Posterior cingulate gyrus (tissue), 11 donors: ENCODE measurements at regions not wholly inside any gene's neighbourhood (a gene's known extent, or its start where the extent isn't known, plus 50 kb on each side); places are given as distances from the start of the nearest gene placed in this dataset.
A peak's percentile ranks its signal among the peaks of the same experiment; 100 is the strongest.
"Not testable (repeated sequence)": the region's sequence is repeated elsewhere in the genome, so short reads cannot be mapped to it uniquely, and the experiment has no call there.

Source experiments
- DNase-seq, 10 donors: peaks; one replicate each; pipeline versions ENCODE4 v3.0.0 to v3.0.0-alpha.2; 2020 to 2021; ENCODE audit warnings: mixed read lengths in 3 of 10
- intact Hi-C: fragments of 100-400 bp; cut with DNase I; formaldehyde crosslinking; loops from one replicate; pipeline ENCODE4 v1.15.1; 2023

- intact Hi-C loops, DNase-seq: not testable (repeated sequence)
These were observed 158.0 kb upstream of the LMNTD1 start for GRCh38 chr12:25710938-25711605.

GRCh38 chr12:25712169-25712568 is 159.1 kb upstream of the LMNTD1 start:
- intact Hi-C loops, result no loop called here
- DNase-seq, result no peak

GRCh38 chr12:25713264-25713663 is 160.2 kb upstream of the LMNTD1 start:
- no peak for DNase-seq
- intact Hi-C loops, result no loop called here

- intact Hi-C loops, result no loop called here
- DNase-seq, result no peak
These were observed 161.3 kb upstream of the LMNTD1 start for GRCh38 chr12:25714198-25714984.

GRCh38 chr12:25715102-25715501 is 162.0 kb upstream of the LMNTD1 start:
- DNase-seq, result no peak
- intact Hi-C loops, result no loop called here

GRCh38 chr12:25716842-25717241 is 163.8 kb upstream of the LMNTD1 start:
- intact Hi-C loops, result no loop called here
- no peak for DNase-seq

GRCh38 chr12:25717552-25717951 is 164.5 kb upstream of the LMNTD1 start:
- DNase-seq, result no peak
- intact Hi-C loops, result no loop called here

- no peak for DNase-seq
- intact Hi-C loops, result no loop called here
These were observed 165.1 kb upstream of the LMNTD1 start for GRCh38 chr12:25718081-25718731.

GRCh38 chr12:25719505-25719904 is 166.4 kb upstream of the LMNTD1 start:
- no peak for DNase-seq
- intact Hi-C loops, result no loop called here

GRCh38 chr12:25723336-25723735 is 170.3 kb upstream of the LMNTD1 start:
- intact Hi-C loops, result no loop called here
- peak in 1 of 10 donors; percentile 10 for DNase-seq

GRCh38 chr12:25723921-25724491 is 170.9 kb upstream of the LMNTD1 start:
- no peak for DNase-seq
- intact Hi-C loops, result no loop called here

GRCh38 chr12:25725470-25725869 is 172.4 kb upstream of the LMNTD1 start:
- intact Hi-C loops, result no loop called here
- no peak for DNase-seq

- no peak for DNase-seq
These were observed 172.8 kb upstream of the LMNTD1 start for GRCh38 chr12:25725931-25726330.

GRCh38 chr12:25728056-25728595 is 175.0 kb upstream of the LMNTD1 start:
- DNase-seq, result no peak
- intact Hi-C loops, result no loop called here

More at GRCh38 chr12:25725931-25726330, 172.8 kb upstream of the LMNTD1 start:
- intact Hi-C loops, result no loop called here

- DNase-seq, result no peak
- intact Hi-C loops, result no loop called here
These were observed 177.6 kb upstream of the LMNTD1 start for GRCh38 chr12:25730489-25731349.

GRCh38 chr12:25733541-25733940 is 180.5 kb upstream of the LMNTD1 start:
- intact Hi-C loops, result no loop called here
- no peak for DNase-seq

- intact Hi-C loops, result no loop called here
- DNase-seq, result no peak
These were observed 181.6 kb upstream of the LMNTD1 start for GRCh38 chr12:25734529-25735180.

- intact Hi-C loops, result no loop called here
- no peak for DNase-seq
These were observed 187.5 kb upstream of the LMNTD1 start for GRCh38 chr12:25740617-25741016.

- intact Hi-C loops, result no loop called here
- no peak for DNase-seq
These were observed 188.8 kb upstream of the LMNTD1 start for GRCh38 chr12:25741917-25742316.
